ENCODE measurements at regions not wholly inside any gene's neighbourhood (a gene's known extent, or its start where the extent isn't known, plus 50 kb on each side); places are given as distances from the start of the nearest gene placed in this dataset.

- H3K4me1 ChIP-seq (replicated peaks in 1 of 4; ENCODE audit: control insufficient read depth in 3 of 4, insufficient read depth in 4 of 4, low read length in 3 of 4), result peaks cover 0 to 3% (median 0%) of the 10 kb centered on the region in 4 experiments; a peak in 1 of 7 replicates
- no peak overlapping the region for H3K56ac ChIP-seq (replicated peaks; ENCODE audit: insufficient read length, low read depth, low read length)
- no peak overlapping the region for H2BK20ac ChIP-seq (ENCODE audit: low read length)
- H3K9ac ChIP-seq (replicated peaks in 1 of 4; ENCODE audit: extremely low read depth in 1 of 4, low read depth in 3 of 4, low read length in 3 of 4), result no peak overlapping the region
- H3K4ac ChIP-seq (replicated peaks; ENCODE audit: insufficient read length, low read depth, low read length), result no peak overlapping the region
- H3K23me2 ChIP-seq (ENCODE audit: low read depth, low read length), result no peaks in the 10 kb centered on the region
- no peak overlapping the region for H2AK5ac ChIP-seq (ENCODE audit: low read depth, low read length)
- H3K23ac ChIP-seq (ENCODE audit: insufficient read length), result no peak overlapping the region
- H2BK120ac ChIP-seq (replicated peaks; ENCODE audit: low read depth, low read length), result no peak overlapping the region
- no peak overlapping the region for H3K18ac ChIP-seq (ENCODE audit: extremely low read depth, low read length)
- FAIRE-seq, result no peak
- ChIA-PET POLR2A (ENCODE audit: partially characterized antibody) (no interaction called here), CTCF (ENCODE audit: partially characterized antibody) (no interaction called here)
- H3K4me3 ChIP-seq (ENCODE audit: extremely low read depth in 1 of 4, insufficient read depth in 2 of 4, low read depth in 3 of 4, low read length in 4 of 4), result no peak overlapping the region
- no peak overlapping the region for H4K5ac ChIP-seq (ENCODE audit: insufficient read length, low read depth, low read length)
- H3K36me3 ChIP-seq (ENCODE audit: control insufficient read depth in 2 of 4, insufficient read depth in 4 of 4, low read length in 3 of 4), result no peaks in the 10 kb centered on the region
- no peak overlapping the region for H3K27ac ChIP-seq (ENCODE audit: low read depth, low read length)
- no peak overlapping the region; the same call in 1 of the 2 replicates for H2BK5ac ChIP-seq (ENCODE audit: low read depth, low read length)
- no peak overlapping the region for H4K91ac ChIP-seq (replicated peaks; ENCODE audit: insufficient read length, low read length)
- DNase-seq (ENCODE audit: low read depth in 1 of 2, low spot score in 2 of 2), result no peak
- H4K20me1 ChIP-seq (replicated peaks in 1 of 2; ENCODE audit: control insufficient read depth in 1 of 2, insufficient read depth in 2 of 2, low read length in 2 of 2), result no peaks in the 10 kb centered on the region
- no peaks in the 10 kb centered on the region for H3K9me3 ChIP-seq (ENCODE audit: insufficient read depth in 2 of 2, low read depth in 1 of 2, low read length in 1 of 2)
- WGBS, 2 experiments (ENCODE audit: extremely low coverage in 1 of 2, insufficient coverage in 1 of 2, insufficient read length in 1 of 2, insufficient replicate concordance in 2 of 2, low coverage in 1 of 2, low lambda C conversion rate in 2 of 2, missing lambda C conversion rate in 1 of 2), result 93% methylated on average over 5 of the region's 5 CpGs; no CpG with 5 or more reads in 1 of the 2 experiments
- no peak overlapping the region for H3K14ac ChIP-seq (ENCODE audit: insufficient read length)
- H4K8ac ChIP-seq (ENCODE audit: extremely low read depth, insufficient read depth, low read length), result no peak overlapping the region
- H3K79me1 ChIP-seq (ENCODE audit: low read depth, low read length), result no peaks in the 10 kb centered on the region
- no peak overlapping the region for H2BK15ac ChIP-seq (ENCODE audit: low read length)
- H2BK12ac ChIP-seq (ENCODE audit: low read depth, low read length), result no peak overlapping the region
- no peak overlapping the region for H2AFZ ChIP-seq (ENCODE audit: low read length)
- peaks cover 0 to 1% (median 0%) of the 10 kb centered on the region in 4 experiments; a peak in 1 of 7 replicates for H3K27me3 ChIP-seq (replicated peaks in 1 of 4; ENCODE audit: control insufficient read depth in 3 of 4, extremely low read depth in 1 of 4, insufficient read depth in 3 of 4, low read length in 3 of 4)
- no peaks in the 10 kb centered on the region for H3K79me2 ChIP-seq (ENCODE audit: control insufficient read depth in 1 of 2, insufficient read depth in 2 of 2, low read length in 2 of 2)
- no peak overlapping the region for H3K4me2 ChIP-seq (ENCODE audit: insufficient read depth in 1 of 2, low read depth in 2 of 2, low read length in 2 of 2)
- TF ChIP-seq TAF7 (optimal IDR thresholded peaks at IDR 0.05; ENCODE audit: borderline replicate concordance, low read depth, low read length), result no peak
- TF ChIP-seq CHD2 (IDR thresholded peaks at IDR 0.05; ENCODE audit: low read length), result no peak
- TF ChIP-seq MAX (IDR thresholded peaks at IDR 0.05), result no peak
- TF ChIP-seq SP1 (IDR thresholded peaks at IDR 0.05; ENCODE audit: low read depth, low read length), result no peak
- no peak for TF ChIP-seq ATF2 (IDR thresholded peaks at IDR 0.05; ENCODE audit: low read length)
- no peak for TF ChIP-seq POLR2AphosphoS5 (IDR thresholded peaks at IDR 0.05; ENCODE audit: low read depth, low read length)
- no peak for TF ChIP-seq SP2 (IDR thresholded peaks at IDR 0.05; ENCODE audit: low read length)
- TF ChIP-seq ASH2L (IDR thresholded peaks at IDR 0.05; ENCODE audit: low read length), result no peak
- no peak for TF ChIP-seq FOSL1 (IDR thresholded peaks at IDR 0.05; ENCODE audit: insufficient read depth, low read depth, low read length)
- no peak for TF ChIP-seq CREB1 (IDR thresholded peaks at IDR 0.05)
- TF ChIP-seq GABPA (IDR thresholded peaks at IDR 0.05; ENCODE audit: borderline replicate concordance, insufficient read depth, low read length), result no peak
- no peak for TF ChIP-seq POU5F1 (IDR thresholded peaks at IDR 0.05; ENCODE audit: low read depth, low read length)
- TF ChIP-seq EP300 (IDR thresholded peaks at IDR 0.05; ENCODE audit: borderline replicate concordance in 1 of 2, low read depth in 2 of 2, low read length in 2 of 2), result no peak
- TF ChIP-seq RBBP5 (IDR thresholded peaks at IDR 0.05; ENCODE audit: borderline replicate concordance, low read depth, low read length), result no peak
These were observed 574.0 kb downstream of the EFNB2 start for GRCh38 chr13:105961438-105961837.
